ENCODE measurements at regions not wholly inside any gene's neighbourhood (a gene's known extent, or its start where the extent isn't known, plus 50 kb on each side); places are given as distances from the start of the nearest gene placed in this dataset.
A peak's percentile ranks its signal among the peaks of the same experiment; 100 is the strongest.

DNA sequence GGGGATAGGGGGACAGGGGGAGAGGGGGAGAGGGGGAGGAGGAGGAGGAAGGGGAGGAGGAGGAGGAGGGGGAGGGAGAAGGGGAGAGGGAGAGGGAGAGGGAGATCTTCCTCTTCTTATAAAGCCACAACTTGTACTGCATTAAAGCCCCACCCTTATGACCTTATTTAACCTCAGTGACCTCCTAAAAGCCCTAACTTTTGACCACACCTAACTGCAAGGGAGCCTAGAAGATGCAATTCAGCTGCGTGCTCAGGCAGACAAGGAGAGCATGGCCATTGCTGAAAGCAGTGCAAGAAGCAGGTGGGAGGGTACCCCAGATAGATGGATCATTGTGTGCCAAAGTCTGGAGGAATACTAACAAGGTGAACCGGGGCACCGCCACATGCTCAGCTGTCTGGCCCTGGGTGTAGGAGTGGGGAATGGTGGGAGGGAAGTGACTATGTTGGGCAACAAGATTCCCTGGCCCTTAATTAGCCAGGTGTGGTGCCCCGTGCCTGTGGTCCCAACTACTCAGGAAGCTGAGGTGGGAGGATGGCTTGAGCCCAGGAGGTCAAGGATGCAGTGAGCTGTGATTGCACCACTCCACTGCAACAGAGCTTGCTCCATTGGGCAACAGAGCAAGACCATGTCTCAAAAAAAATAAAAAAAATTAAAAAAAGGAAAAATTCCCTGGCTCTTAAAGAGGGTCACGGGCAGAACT lies 125.4 kb upstream of the BOD1 start:
- DNase-seq (ENCODE audit: low read depth) = no peak

DNA sequence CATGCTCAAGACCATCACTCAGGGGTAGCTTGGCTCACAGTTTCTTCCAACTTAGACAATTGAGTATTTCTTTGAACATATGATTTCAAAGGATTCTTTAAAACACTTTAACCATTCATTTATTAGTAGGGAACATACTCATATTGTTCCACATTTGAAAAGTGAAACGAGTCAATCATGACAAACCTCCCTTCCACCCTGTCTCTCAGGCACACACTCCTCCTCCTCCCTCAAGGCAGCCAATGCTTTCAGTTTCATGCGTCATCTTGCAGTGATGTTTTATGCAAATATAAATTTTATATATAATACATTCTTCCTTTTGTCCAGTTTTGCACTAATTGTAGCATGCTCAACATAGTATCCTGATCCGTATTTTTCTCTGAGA lies 126.0 kb upstream of the BOD1 start:
- DNase-seq (ENCODE audit: low read depth) = peak; percentile 6

DNA sequence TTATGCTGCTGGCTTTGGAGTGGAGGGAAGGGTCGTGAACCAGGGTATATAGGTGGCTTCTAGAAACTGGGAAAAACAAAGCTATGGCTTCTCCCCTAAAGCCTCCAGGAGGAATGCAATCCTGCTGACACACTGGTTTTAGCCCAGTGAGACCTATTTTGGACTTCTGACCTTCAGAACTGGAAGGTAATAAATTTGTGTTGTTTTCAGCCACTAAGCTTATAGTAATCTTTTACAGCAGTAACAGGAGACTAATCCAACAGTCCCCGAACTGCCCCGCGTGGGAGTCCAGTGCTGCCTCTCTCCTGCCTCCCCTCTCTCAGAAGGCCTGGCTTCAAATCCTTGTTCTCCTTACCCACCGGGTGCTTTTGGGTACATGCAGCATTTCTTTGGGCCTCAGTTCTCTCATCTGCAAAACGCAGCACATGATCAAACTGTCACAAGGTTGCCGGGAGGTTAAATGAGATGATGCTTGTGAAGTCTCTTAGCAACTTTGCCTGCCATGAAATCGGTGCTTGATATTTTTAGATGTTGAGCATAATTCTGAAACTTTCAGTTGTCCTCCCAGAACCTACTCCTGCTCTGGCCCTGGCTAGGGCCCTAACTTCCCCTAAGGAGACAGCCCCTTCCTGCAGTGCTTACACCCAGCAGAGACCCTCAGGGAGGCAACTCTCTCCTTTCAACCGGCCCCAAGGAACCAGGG lies 127.3 kb upstream of the BOD1 start:
- DNase-seq (ENCODE audit: low read depth) = no peak

DNA sequence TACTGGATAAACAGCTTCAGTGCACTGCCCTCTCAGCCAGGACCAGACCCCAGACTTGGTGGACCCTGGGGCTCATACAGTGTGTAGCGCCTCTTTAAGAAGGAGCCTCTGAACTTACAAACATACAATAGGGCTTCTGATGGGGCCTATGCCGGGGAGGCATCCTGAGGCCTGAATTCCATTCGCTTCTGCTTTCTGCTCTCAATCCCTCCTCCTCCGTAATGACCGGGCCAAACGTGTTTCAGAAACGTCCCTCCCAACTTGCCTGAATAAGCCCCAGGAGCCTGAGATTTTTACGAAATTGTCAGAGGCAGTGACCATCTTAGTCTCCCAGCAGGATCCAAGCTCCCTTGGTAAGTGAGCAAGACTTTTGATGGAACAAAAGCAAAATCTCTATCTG lies 128.1 kb upstream of the BOD1 start:
- no peak for DNase-seq (ENCODE audit: low read depth)

DNA sequence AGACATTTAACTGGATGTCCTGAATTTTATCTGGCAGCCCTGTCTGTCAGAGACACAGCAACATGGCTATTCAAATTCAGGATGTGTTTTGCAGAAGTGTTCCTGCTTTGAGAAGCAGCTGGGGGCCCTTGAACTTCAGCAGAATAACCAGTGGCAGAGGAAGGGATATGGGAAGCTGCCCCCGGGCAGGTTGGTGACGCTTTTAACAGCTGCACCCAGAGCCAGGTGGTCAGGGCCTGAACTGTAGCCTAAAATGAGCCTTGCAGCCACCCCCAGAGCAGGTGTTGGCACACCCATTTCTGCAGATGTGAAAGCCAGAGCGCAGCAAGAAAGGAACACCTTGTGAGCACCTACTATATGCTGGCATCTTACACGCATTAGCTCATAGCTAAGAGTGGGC lies 128.7 kb upstream of the BOD1 start:
- DNase-seq (ENCODE audit: low read depth) = no peak

DNA sequence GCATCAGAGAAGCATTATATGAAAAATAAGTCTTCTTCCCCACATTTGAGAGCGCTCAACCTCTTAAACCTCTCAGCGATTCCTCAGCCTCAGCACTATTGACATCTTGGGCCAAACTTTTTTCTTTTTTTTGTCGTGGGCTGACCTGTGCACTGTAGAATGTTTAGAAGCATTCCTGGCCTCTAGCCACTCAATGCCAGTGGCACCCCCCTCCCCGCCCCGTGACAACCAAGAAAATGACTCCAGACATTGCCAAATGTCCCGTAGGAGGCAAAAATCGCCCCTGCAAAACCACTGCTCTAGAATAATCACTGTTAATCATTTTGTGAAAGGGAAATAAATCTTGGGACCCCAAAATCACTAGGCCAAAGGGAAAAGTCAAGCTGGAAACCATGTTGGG lies 129.1 kb upstream of the BOD1 start:
- DNase-seq (ENCODE audit: low read depth) = no peak

DNA sequence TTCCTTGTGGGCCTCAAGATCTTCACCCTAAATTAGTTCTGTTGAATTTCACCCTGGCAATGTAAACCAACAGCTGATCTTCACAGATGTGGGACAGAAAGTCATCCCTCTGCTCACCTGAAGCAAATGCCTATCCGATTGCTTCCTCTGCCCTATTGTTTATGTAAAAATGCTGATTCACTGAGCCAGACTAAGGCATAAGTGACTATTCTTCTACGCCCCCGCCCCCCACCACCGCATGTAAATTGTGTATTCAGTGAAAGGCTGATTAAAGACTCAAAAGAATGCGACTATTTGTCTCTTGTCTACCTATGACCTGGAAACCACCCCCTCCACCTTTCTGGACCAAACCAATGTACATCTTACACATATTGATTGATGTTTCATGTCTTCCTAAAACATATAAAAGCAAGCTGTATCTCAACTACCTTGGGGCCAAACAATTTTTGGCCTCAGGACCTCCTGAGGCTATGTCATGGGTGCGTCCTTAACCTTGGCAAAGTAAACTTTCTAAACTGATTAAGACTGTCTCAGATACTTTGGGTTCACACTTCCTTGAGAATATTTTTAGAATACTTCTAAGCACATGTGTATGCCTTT lies 129.7 kb upstream of the BOD1 start:
- no peak for DNase-seq (ENCODE audit: low read depth)

DNA sequence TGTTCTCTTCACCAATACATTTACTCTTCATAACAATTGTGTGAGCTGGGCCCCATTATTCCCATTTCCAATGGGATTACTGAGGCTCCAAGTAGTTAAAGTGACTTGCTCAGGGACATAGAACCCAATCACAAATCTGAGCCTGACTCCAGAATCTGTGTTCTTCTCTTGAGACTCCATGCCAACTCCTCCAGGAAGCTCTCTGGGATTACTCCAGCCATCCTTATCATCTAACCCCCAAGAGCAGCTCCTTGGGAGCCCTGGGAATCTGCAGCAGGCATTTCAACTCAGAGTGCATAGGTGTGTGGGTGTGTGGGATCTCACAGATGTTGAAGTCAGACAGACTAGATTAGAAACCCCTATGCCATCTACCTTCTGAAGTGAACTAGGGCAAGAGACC lies 131.4 kb upstream of the BOD1 start:
- no peak for DNase-seq (ENCODE audit: low read depth)

DNA sequence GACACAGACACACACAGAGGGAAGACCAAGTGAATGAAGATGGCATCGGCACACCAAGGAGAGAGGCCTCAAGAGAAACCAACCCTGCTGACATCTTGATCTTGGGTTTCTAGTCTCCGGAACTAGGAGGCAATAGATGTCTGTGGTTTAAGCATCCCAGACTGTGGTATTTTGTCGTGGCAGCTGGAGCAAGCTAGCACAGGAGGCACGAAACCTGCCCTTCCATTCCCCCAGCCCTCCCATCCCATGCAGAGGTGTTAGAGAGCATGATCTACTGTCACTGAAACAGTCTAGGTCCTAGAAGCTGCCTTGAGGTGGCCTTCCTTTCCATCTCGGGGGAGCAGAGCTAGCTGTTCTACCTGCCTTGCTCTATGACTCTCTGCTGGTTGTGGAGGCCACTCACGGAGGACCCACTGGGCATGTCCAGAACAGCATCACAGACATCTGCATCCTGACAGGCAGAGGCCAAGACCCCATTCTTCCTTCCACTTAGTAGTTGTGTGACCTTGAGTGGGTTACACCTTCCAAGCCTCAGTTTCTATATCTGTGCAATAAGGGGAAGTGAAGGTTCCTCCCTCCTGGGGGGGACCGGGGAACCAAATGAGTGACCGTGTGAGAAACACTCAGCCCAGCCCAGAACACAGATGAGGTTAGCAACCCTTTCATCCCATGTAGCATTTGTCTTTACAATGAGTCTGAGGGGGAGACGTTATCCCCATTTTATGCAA lies 134.3 kb upstream of the BOD1 start:
- no peak for DNase-seq (ENCODE audit: low read depth)

DNA sequence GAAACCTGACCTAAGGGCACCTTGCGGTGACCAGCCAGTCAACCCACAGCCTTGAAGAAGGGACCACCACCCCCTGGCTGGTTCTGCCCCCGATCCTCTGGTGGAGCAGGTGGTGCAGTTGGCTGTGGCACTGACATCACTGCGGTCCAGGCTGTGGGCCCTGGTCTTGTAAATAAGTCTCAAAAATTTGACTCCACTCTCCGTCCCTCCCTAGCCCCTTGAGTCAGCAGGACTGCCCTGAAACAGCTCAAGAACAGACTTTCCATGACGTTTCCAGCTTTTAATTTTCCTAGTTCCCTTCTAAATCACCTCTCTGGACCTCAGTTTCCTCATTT lies 134.8 kb upstream of the BOD1 start:
- no peak for DNase-seq (ENCODE audit: low read depth)

DNA sequence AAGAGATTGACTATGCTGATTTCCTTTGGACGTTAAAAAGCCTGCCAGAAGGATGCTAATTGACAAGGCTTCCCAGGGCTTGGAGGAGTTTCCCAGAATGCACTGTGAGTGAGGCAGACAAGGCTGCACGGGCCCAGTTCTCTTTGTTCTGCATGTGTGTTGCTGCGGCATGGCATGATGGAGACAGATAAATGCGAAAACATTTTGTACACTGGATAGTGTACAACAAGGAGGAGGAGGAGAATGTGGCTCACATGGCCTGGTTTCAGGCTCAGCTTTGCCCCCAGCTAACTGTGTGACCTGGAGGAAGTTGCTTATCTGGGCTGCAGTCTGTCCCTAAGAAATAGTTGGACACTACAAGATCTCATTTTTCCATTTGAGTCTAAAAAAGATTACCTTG lies 135.5 kb upstream of the CPEB4 start:
- DNase-seq (ENCODE audit: low read depth) = no peak

DNA sequence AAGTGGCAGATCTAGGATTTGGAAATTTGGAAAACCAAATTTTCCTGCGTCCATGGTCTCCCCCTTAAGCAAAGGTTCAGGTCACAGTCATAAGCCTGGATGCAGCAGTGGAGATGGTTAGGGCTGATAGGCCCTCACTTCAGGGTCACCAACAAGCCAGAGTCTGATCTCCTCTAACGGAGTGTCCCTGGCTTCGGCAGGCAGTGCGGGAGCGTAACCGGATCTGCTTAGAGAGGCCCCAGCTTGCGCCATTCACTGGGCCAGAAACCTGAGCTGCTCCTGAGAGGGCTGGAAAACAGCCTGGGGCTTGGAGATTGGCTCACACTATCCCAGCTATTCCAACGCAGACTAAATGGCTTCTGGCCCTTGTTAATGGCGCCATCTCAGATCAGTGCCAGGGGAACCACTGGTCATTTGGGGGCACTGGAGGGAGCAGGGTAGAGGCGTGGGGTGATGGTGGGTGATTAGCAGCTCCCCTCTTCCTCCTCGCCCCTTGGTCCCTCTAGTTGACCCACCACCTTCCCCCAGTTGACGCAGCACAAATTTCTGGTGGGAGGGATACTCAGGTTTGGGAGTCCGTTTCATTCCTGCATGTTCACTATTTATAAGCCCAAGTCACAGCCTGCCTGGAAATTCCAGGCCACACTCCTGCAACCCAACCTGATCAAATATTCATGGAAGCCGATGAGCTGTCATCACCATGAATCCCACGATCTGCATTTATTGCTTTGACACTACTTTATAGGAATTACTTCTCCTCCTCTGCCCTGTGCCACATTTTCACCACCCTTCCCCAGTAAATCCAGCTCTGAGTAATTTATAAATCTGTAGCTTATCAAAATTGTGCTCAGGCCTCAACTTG lies 134.6 kb upstream of the CPEB4 start:
- no peak for DNase-seq (ENCODE audit: low read depth)

DNA sequence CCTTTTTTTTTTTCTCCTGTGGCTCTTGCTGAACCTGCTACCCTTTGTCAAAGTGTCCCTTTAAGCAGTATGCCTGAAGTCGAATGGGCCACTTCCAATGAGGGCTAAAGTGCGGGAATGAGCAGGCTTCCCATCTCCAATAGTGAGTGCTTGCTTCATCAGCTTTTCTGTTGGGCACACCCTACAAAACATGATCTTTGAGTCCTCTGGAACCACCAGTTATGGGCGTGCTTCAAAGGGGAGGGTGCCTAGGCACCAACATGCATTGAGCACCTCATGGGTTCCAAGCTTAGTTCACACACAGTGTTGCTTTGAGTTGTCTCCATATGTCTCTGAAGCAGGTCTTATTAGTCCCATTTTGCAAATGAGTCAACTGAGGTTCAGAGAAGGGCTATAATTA lies 132.8 kb upstream of the CPEB4 start:
- DNase-seq (ENCODE audit: low read depth) = no peak

DNA sequence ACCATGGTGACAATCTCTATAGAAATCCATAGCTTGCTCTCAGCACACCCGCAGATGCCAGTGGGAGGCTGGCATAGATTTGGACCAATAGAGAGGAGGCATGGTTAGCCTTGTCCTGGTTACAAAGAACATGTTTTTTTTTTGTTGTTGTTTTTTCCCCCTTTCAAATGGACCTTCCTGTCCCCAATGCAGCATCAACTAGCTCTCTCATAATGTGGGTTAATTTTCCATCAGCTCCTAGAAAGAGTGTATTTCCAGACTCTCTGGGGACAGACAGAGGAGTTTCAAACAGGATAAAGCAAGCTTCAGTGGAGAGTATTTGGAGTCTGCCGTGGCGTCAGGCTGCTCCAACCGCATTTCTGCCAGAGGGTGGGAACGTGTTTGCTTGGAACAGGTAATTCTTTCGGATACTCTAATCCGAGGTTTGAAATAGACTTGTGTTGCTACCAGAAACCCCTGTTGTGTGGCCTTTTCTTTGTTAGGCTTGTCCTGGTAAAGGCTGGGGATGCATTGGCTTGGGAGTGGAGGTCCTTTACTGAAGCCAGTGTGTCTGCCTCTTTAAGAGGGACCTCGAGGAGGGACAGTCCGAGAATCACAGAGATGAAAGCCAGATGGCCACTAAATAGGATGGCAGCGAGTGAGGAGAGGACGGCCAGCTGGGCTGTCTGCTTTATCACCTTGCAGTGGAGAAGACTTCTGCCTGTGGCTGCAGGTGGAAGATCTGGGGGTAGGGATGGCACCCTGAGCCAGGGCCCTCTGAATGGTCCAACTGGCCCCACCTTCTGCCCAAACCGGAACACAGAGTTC lies 130.5 kb upstream of the CPEB4 start:
- no peak for DNase-seq (ENCODE audit: low read depth)

DNA sequence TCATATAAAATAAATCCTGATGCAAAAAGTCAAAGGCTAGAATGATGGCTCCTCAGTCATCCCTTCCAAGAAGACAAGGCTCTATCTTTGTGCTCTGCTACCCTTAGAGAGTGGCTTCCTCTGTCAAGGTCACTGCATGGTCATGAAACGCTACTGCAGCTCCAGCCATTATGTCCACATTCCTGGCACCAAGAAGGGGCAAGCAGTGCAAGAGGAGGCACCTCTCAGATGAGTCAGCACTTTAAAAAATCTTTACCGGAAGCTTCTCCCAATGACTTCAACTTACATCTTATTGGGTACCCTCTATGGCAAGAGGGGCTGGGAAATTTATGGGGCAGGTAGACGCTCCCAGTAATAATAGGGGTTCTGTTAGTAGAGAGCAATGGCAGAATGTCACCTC lies 129.5 kb upstream of the CPEB4 start:
- DNase-seq (ENCODE audit: low read depth) = no peak

DNA sequence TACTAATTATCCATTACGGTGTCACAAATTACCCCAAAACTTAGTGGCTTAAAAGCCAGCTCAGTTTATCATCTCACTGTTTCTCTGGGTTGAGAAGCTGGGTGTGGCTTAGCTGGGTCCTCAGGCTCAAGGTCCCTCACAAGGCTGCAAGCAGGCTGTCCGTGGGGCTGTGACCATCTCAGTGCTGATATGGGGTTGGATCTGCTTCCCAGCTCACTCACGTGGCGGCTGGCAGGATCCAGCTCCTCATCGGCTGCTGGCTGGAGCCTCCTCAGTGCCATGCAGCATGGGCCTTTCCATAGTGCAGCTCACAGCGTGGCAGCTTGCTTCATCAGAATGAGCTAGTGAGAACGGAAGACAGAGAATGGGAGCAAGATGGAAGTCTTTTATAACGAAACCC lies 128.5 kb upstream of the CPEB4 start:
- no peak for DNase-seq (ENCODE audit: low read depth)

DNA sequence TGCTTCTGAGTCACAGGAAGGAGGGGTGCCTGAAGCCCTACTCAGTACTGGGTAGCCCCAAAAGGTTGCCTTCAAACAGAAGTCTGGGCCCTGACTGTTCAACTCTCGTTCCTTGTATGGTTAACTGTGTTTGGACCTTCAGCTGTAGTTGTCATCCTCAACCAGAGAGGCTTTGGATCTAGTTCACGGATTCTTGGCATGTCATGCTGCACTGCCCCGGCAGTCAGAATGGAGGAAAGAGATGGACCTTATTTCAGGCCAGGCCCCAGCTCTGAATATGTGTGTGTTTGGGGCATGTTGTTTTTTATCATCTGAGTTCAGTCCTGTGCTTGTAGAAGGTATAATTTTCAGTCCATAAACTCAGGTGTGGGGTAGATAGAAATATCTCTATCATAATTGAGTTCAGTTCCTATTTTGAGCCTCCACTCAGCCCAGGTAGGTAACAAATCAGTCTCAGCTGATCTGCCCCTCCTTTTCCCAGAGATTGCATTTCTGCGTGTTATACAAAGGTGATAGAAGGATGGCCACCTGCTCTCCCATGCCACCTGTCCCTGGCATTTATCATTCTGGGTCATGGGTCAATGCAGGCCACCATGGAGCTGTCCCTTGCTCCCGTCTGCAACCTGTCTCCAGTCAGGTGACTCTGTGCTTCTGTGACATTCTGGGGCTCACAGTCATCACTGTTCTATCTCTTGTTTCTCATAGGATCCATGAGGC lies 127.5 kb upstream of the CPEB4 start:
- no peak for DNase-seq (ENCODE audit: low read depth)

DNA sequence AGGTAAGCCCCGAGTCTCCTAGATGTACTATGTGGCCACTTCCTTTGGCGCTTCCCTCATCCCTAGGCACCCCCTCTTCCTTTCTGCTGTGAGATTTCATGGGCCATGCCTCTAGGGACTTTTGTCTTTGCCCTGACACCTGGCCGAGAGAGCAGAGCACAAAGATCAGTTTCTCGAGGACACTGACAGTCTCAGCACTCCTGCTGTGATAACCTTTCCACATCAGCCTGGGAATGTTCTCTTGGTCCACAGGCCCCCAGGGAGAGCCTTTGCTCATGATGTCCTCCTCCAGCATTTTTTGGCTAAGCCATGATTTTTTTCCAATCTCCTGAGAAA lies 127.0 kb upstream of the CPEB4 start:
- DNase-seq (ENCODE audit: low read depth) = no peak

DNA sequence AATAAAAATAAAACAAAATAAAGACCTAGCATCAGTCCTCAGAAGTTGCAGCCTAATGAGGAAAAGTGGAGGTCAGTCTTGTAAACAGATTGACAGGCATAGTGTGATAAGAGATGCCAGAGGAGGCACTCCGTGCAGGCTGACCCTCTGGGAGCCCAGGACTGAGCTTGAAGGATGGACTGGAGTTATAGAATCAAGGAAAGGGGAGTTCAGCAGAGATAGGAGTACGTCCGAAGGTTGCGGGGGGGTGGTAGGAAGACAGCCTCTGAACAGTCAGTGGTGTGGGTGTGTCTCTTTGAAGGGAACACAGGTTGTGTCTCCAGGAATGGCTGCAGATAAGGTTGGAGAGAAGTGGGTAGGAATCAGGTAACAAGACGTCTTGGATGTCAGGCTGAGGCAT lies 126.1 kb upstream of the CPEB4 start:
- DNase-seq (ENCODE audit: low read depth) = no peak

DNA sequence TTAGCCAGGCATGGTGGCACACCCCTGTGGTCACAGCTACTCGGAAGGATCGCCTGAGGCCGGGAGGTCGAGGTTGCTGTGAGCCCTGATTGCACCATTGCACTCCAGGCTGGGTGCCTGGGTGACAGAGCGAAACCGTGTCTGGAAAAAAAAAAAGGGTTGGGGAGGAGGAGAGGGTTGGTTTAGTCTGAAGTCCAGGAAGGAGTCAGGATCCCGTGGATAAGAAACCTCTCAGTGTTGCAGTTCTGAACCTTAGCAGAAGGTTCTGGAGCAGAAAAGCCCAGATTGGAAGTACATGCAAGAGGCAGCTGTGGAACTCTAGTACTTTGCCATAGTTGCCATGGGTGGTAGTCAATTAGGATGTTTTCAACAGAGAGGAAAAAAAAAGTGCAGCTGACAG lies 125.2 kb upstream of the CPEB4 start:
- DNase-seq (ENCODE audit: low read depth) = no peak

DNA sequence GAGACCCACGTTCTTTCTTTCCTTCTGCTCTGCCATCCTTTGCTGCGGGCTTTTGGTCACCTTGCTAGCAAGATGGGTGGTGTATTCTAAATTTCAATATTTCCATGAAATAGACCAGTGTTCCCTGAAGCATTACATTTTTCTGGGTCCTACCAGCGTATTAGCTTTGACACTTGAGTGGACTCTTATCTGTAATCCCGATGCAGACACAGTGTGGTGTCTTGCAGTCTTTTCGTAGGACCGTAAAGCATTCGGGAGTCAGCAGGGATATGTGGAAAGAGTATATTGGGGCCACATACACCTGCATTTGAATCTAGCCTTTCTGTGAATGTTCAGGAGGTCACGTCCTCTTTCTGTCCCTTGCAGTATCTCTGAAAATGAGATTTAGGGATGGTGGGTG lies 124.7 kb upstream of the CPEB4 start:
- DNase-seq (ENCODE audit: low read depth) = no peak
